GM21390 (cell line): ENCODE measurements at regions not wholly inside any gene's neighbourhood (a gene's known extent, or its start where the extent isn't known, plus 50 kb on each side); places are given as distances from the start of the nearest gene placed in this dataset.
A peak's percentile ranks its signal among the peaks of the same experiment; 100 is the strongest.

Experiments used
- ATAC-seq: cut with Tn5 transposase; IDR thresholded peaks from one replicate; pipeline ENCODE4 v1.9.1; 2021; ENCODE audit not compliant: unreplicated experiment

GRCh38 chr13:63696055-63696454 is 2280.4 kb upstream of the PCDH20 start:
- ATAC-seq, result no peak

GRCh38 chr13:63693696-63694095 is 2278.0 kb upstream of the PCDH20 start:
- ATAC-seq, result no peak

GRCh38 chr13:63691474-63691873 is 2275.8 kb upstream of the PCDH20 start:
- ATAC-seq, result no peak

- no peak for ATAC-seq
These were observed 2275.0 kb upstream of the PCDH20 start for GRCh38 chr13:63690672-63691071.

- no peak for ATAC-seq
These were observed 2269.2 kb upstream of the PCDH20 start for GRCh38 chr13:63684822-63685221.

GRCh38 chr13:63680704-63681103 is 2265.1 kb upstream of the PCDH20 start:
- no peak for ATAC-seq

- ATAC-seq, result no peak
These were observed 2255.6 kb upstream of the PCDH20 start for GRCh38 chr13:63671296-63671695.

GRCh38 chr13:63651394-63651793 is 2235.7 kb upstream of the PCDH20 start:
- no peak for ATAC-seq

GRCh38 chr13:63643543-63643942 is 2227.9 kb upstream of the PCDH20 start:
- ATAC-seq, result no peak

- peak; percentile 72 for ATAC-seq
These were observed 2220.8 kb upstream of the PCDH20 start for GRCh38 chr13:63636316-63636993.

GRCh38 chr13:63632321-63632720 is 2216.7 kb upstream of the PCDH20 start:
- ATAC-seq, result no peak

GRCh38 chr13:63631006-63631405 is 2215.4 kb upstream of the PCDH20 start:
- no peak for ATAC-seq

- ATAC-seq, result no peak
These were observed 2213.9 kb upstream of the PCDH20 start for GRCh38 chr13:63629591-63629990.

- no peak for ATAC-seq
These were observed 2212.7 kb upstream of the PCDH20 start for GRCh38 chr13:63628310-63628709.

GRCh38 chr13:63625869-63626268 is 2210.2 kb upstream of the PCDH20 start:
- ATAC-seq, result no peak

GRCh38 chr13:63614874-63615612 is 2199.4 kb upstream of the PCDH20 start:
- ATAC-seq, result no peak

- no peak for ATAC-seq
These were observed 2191.5 kb upstream of the PCDH20 start for GRCh38 chr13:63607153-63607552.

- ATAC-seq, result no peak
These were observed 2190.3 kb upstream of the PCDH20 start for GRCh38 chr13:63605962-63606361.

GRCh38 chr13:63605403-63605802 is 2189.8 kb upstream of the PCDH20 start:
- ATAC-seq, result no peak

GRCh38 chr13:63595811-63596210 is 2180.2 kb upstream of the PCDH20 start:
- no peak for ATAC-seq

- no peak for ATAC-seq
These were observed 2170.8 kb upstream of the PCDH20 start for GRCh38 chr13:63586467-63586866.

- ATAC-seq, result no peak
These were observed 2163.1 kb upstream of the PCDH20 start for GRCh38 chr13:63578796-63579195.

GRCh38 chr13:63567031-63567430 is 2151.4 kb upstream of the PCDH20 start:
- ATAC-seq, result no peak
